Keratinocyte (primary cell): ENCODE measurements at regions not wholly inside any gene's neighbourhood (a gene's known extent, or its start where the extent isn't known, plus 50 kb on each side); places are given as distances from the start of the nearest gene placed in this dataset.

ENCODE experiments used
- EZH2 ChIP-seq: IDR thresholded peaks from one replicate; pipeline ENCODE4 v1.6.1; 2012; ENCODE audit warnings: inconsistent platforms, mild to moderate bottlenecking, low read length, moderate library complexity
- TF ChIP-seq, protein P1 (sequence below), 3 experiments: IDR thresholded peaks in 1 of 3; conservative IDR thresholded peaks in 1 of 3; optimal IDR thresholded peaks in 1 of 3; 2 replicates in 2 of 3; 3 replicates in 1 of 3; pipeline versions ENCODE3 to v1.5.1; 2011; ENCODE audit warnings: low read length in 3 of 3, mild to moderate bottlenecking in 3 of 3, moderate library complexity in 2 of 3, control low read depth in 1 of 3, inconsistent platforms in 1 of 3; ENCODE audit not compliant: insufficient read depth in 2 of 3; ENCODE audit errors: extremely low read depth in 1 of 3

- TF ChIP-seq, protein P1, sequence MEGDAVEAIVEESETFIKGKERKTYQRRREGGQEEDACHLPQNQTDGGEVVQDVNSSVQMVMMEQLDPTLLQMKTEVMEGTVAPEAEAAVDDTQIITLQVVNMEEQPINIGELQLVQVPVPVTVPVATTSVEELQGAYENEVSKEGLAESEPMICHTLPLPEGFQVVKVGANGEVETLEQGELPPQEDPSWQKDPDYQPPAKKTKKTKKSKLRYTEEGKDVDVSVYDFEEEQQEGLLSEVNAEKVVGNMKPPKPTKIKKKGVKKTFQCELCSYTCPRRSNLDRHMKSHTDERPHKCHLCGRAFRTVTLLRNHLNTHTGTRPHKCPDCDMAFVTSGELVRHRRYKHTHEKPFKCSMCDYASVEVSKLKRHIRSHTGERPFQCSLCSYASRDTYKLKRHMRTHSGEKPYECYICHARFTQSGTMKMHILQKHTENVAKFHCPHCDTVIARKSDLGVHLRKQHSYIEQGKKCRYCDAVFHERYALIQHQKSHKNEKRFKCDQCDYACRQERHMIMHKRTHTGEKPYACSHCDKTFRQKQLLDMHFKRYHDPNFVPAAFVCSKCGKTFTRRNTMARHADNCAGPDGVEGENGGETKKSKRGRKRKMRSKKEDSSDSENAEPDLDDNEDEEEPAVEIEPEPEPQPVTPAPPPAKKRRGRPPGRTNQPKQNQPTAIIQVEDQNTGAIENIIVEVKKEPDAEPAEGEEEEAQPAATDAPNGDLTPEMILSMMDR (optimal IDR thresholded peaks at IDR 0.05 in 1 of 3, IDR thresholded peaks at IDR 0.05 in 1 of 3, conservative IDR thresholded peaks at IDR 0.05 in 1 of 3; ENCODE audit: extremely low read depth in 1 of 3, insufficient read depth in 2 of 3, low read length in 3 of 3), result no peak
- no peak for TF ChIP-seq EZH2
Measured at GRCh38 chr19:28307487-28307886, 905.5 kb downstream of the UQCRFS1 start.
